ENCODE measurements at regions not wholly inside any gene's neighbourhood (a gene's known extent, or its start where the extent isn't known, plus 50 kb on each side); places are given as distances from the start of the nearest gene placed in this dataset.

DNA sequence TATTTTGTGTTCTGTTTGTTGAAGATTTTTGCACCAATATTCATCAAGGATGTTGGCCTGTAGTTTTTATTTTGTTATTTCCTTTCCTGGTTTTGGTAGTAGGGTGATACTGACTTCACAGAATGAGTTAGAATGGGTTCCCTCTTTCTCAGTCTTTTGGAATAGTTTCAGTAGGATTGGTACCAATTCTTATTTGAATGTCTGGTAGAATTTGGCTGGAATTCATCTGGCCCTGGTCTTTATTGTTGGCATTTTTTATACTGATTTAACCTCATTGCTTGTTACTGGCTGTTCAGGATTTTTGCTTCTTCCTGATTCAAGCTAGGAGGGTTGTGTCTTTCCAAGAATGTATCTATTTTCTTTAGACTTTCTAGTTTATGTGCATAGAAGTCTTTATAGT is 263.7 kb downstream of the SOX11 start:
- TF ChIP-seq, protein P1, sequence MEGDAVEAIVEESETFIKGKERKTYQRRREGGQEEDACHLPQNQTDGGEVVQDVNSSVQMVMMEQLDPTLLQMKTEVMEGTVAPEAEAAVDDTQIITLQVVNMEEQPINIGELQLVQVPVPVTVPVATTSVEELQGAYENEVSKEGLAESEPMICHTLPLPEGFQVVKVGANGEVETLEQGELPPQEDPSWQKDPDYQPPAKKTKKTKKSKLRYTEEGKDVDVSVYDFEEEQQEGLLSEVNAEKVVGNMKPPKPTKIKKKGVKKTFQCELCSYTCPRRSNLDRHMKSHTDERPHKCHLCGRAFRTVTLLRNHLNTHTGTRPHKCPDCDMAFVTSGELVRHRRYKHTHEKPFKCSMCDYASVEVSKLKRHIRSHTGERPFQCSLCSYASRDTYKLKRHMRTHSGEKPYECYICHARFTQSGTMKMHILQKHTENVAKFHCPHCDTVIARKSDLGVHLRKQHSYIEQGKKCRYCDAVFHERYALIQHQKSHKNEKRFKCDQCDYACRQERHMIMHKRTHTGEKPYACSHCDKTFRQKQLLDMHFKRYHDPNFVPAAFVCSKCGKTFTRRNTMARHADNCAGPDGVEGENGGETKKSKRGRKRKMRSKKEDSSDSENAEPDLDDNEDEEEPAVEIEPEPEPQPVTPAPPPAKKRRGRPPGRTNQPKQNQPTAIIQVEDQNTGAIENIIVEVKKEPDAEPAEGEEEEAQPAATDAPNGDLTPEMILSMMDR (IDR thresholded peaks at IDR 0.05 in 2 of 3, conservative IDR thresholded peaks at IDR 0.05 in 1 of 3; ENCODE audit: borderline replicate concordance in 1 of 3, insufficient read depth in 1 of 3, low read depth in 2 of 3, low read length in 2 of 3) = no peak
- TF ChIP-seq POLR2AphosphoS5 (IDR thresholded peaks at IDR 0.05; ENCODE audit: low read depth, low read length) = no peak
- no peak for TF ChIP-seq SIN3A (IDR thresholded peaks at IDR 0.05; ENCODE audit: low read depth)
- no peak for TF ChIP-seq POLR2A (IDR thresholded peaks at IDR 0.05; ENCODE audit: borderline replicate concordance, extremely low read depth, insufficient read depth, insufficient read length)
- TF ChIP-seq EZH2 (IDR thresholded peaks at IDR 0.05) = no peak
- TF ChIP-seq, protein P2, sequence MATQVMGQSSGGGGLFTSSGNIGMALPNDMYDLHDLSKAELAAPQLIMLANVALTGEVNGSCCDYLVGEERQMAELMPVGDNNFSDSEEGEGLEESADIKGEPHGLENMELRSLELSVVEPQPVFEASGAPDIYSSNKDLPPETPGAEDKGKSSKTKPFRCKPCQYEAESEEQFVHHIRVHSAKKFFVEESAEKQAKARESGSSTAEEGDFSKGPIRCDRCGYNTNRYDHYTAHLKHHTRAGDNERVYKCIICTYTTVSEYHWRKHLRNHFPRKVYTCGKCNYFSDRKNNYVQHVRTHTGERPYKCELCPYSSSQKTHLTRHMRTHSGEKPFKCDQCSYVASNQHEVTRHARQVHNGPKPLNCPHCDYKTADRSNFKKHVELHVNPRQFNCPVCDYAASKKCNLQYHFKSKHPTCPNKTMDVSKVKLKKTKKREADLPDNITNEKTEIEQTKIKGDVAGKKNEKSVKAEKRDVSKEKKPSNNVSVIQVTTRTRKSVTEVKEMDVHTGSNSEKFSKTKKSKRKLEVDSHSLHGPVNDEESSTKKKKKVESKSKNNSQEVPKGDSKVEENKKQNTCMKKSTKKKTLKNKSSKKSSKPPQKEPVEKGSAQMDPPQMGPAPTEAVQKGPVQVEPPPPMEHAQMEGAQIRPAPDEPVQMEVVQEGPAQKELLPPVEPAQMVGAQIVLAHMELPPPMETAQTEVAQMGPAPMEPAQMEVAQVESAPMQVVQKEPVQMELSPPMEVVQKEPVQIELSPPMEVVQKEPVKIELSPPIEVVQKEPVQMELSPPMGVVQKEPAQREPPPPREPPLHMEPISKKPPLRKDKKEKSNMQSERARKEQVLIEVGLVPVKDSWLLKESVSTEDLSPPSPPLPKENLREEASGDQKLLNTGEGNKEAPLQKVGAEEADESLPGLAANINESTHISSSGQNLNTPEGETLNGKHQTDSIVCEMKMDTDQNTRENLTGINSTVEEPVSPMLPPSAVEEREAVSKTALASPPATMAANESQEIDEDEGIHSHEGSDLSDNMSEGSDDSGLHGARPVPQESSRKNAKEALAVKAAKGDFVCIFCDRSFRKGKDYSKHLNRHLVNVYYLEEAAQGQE (IDR thresholded peaks at IDR 0.05; ENCODE audit: low read depth) = no peak
- TF ChIP-seq ATF3 (IDR thresholded peaks at IDR 0.05) = no peak
- no peak for TF ChIP-seq CBX3 (IDR thresholded peaks at IDR 0.05; ENCODE audit: low read depth)
- no peak for TF ChIP-seq TCF7L2 (IDR thresholded peaks at IDR 0.05; ENCODE audit: borderline replicate concordance, extremely low read depth, insufficient read depth, insufficient read length)

All from HCT116 (cell line).